ENCODE measurements at regions not wholly inside any gene's neighbourhood (a gene's known extent, or its start where the extent isn't known, plus 50 kb on each side); places are given as distances from the start of the nearest gene placed in this dataset.

- TF ChIP-seq CTCF (IDR thresholded peaks at IDR 0.05; ENCODE audit: extremely low read depth in 1 of 2, insufficient read depth in 1 of 2, low read depth in 1 of 2, low read length in 2 of 2) (no peak), POLR2AphosphoS5 (IDR thresholded peaks at IDR 0.05; ENCODE audit: insufficient read depth, low read depth, low read length) (no peak)
Observed at GRCh38 chr6:22041797-22042480, 254.9 kb downstream of the PRL start.

Data from endothelial cell of umbilical vein (primary cell).